ENCODE measurements at regions not wholly inside any gene's neighbourhood (a gene's known extent, or its start where the extent isn't known, plus 50 kb on each side); places are given as distances from the start of the nearest gene placed in this dataset.

- TF ChIP-seq MEF2A (IDR thresholded peaks at IDR 0.05; ENCODE audit: insufficient read depth, low read depth, low read length) (no peak), MTA2 (IDR thresholded peaks at IDR 0.05; ENCODE audit: low read depth) (no peak), SUZ12 (IDR thresholded peaks at IDR 0.05; ENCODE audit: unreplicated experiment) (no peak), EZH2 (IDR thresholded peaks at IDR 0.05; ENCODE audit: borderline replicate concordance, control insufficient read depth, low read depth, low read length) (no peak), CREM (IDR thresholded peaks at IDR 0.05; ENCODE audit: low read depth) (no peak), EP300 (IDR thresholded peaks at IDR 0.05; ENCODE audit: borderline replicate concordance in 1 of 2, control insufficient read depth in 1 of 2, low read depth in 2 of 2, low read length in 2 of 2) (no peak)
These were observed 119.9 kb upstream of the LHX8 start for GRCh38 chr1:75014250-75014649.

Measured in GM12878 (cell line).